ENCODE measurements at regions not wholly inside any gene's neighbourhood (a gene's known extent, or its start where the extent isn't known, plus 50 kb on each side); places are given as distances from the start of the nearest gene placed in this dataset.
"Not testable (repeated sequence)": the region's sequence is repeated elsewhere in the genome, so short reads cannot be mapped to it uniquely, and the experiment has no call there.

GRCh38 chr10:80829562-80829961 is 291.9 kb downstream of the SH2D4B start:
- Histone ChIP-seq H2AFZ (ENCODE audit: low read depth, low read length) (no peak overlapping the region), H3K4me2 (ENCODE audit: insufficient read depth, low read length) (no peak overlapping the region), H4K20me1 (ENCODE audit: insufficient read depth, low read length) (no peaks in the 10 kb centered on the region), H3K79me2 (ENCODE audit: insufficient read depth, low read length) (no peaks in the 10 kb centered on the region), H3K9ac (ENCODE audit: low read depth, low read length) (no peak overlapping the region), H3K4me1 (ENCODE audit: insufficient read depth, low read length) (no peaks in the 10 kb centered on the region), H3K36me3 (ENCODE audit: insufficient read depth, low read length) (no peaks in the 10 kb centered on the region), H3K27me3 (ENCODE audit: insufficient read depth, low read length, poor library complexity) (no peaks in the 10 kb centered on the region), H3K27ac (ENCODE audit: low read length) (no peak overlapping the region), H3K9me3 (ENCODE audit: insufficient read depth, low read length, severe bottlenecking) (peaks cover 12% of the 10 kb centered on the region), H3K4me3 (ENCODE audit: low read depth in 1 of 2, low read length in 2 of 2) (no peak overlapping the region)
- no peak for ATAC-seq (ENCODE audit: insufficient read depth, low read depth)
- TF ChIP-seq EZH2 (IDR thresholded peaks at IDR 0.05; ENCODE audit: borderline replicate concordance, low read depth, low read length, severe bottlenecking): no peak
- no peak for TF ChIP-seq CTCF (IDR thresholded peaks at IDR 0.05; ENCODE audit: borderline replicate concordance, extremely low read depth, low read length, poor library complexity, severe bottlenecking)
- DNase-seq: no peak

GRCh38 chr10:80832693-80833092 is 295.0 kb downstream of the SH2D4B start:
- ATAC-seq (ENCODE audit: insufficient read depth, low read depth); H4K20me1 ChIP-seq (ENCODE audit: insufficient read depth, low read length); H3K4me1 ChIP-seq (ENCODE audit: insufficient read depth, low read length); DNase-seq; H3K27ac ChIP-seq (ENCODE audit: low read length); H3K36me3 ChIP-seq (ENCODE audit: insufficient read depth, low read length); H3K27me3 ChIP-seq (ENCODE audit: insufficient read depth, low read length, poor library complexity); H3K79me2 ChIP-seq (ENCODE audit: insufficient read depth, low read length); H3K4me2 ChIP-seq (ENCODE audit: insufficient read depth, low read length); H2AFZ ChIP-seq (ENCODE audit: low read depth, low read length); H3K9ac ChIP-seq (ENCODE audit: low read depth, low read length); H3K4me3 ChIP-seq (ENCODE audit: low read depth in 1 of 2, low read length in 2 of 2): not testable (repeated sequence)
- H3K9me3 ChIP-seq (ENCODE audit: insufficient read depth, low read length, severe bottlenecking): peaks cover 11% of the 10 kb centered on the region

- Histone ChIP-seq H2AFZ (ENCODE audit: low read depth, low read length) (no peak overlapping the region), H3K36me3 (ENCODE audit: insufficient read depth, low read length) (no peaks in the 10 kb centered on the region)
Observed at GRCh38 chr10:80855348-80855971, 317.8 kb downstream of the SH2D4B start.

GRCh38 chr10:80856186-80856585 is 318.5 kb downstream of the SH2D4B start:
- no peak for ATAC-seq (ENCODE audit: insufficient read depth, low read depth)
- no peak overlapping the region for H3K9ac ChIP-seq (ENCODE audit: low read depth, low read length)
- no peak overlapping the region for H3K4me2 ChIP-seq (ENCODE audit: insufficient read depth, low read length)
- H4K20me1 ChIP-seq (ENCODE audit: insufficient read depth, low read length): no peaks in the 10 kb centered on the region
- no peaks in the 10 kb centered on the region for H3K9me3 ChIP-seq (ENCODE audit: insufficient read depth, low read length, severe bottlenecking)
- no peaks in the 10 kb centered on the region for H3K4me1 ChIP-seq (ENCODE audit: insufficient read depth, low read length)
- no peak for DNase-seq
- no peaks in the 10 kb centered on the region for H3K79me2 ChIP-seq (ENCODE audit: insufficient read depth, low read length)
- no peak overlapping the region for H2AFZ ChIP-seq (ENCODE audit: low read depth, low read length)
- H3K4me3 ChIP-seq (ENCODE audit: low read depth in 1 of 2, low read length in 2 of 2): no peak overlapping the region
- no peak for TF ChIP-seq CTCF (IDR thresholded peaks at IDR 0.05; ENCODE audit: borderline replicate concordance, extremely low read depth, low read length, poor library complexity, severe bottlenecking)
- TF ChIP-seq EZH2 (IDR thresholded peaks at IDR 0.05; ENCODE audit: borderline replicate concordance, low read depth, low read length, severe bottlenecking): no peak
- no peaks in the 10 kb centered on the region for H3K36me3 ChIP-seq (ENCODE audit: insufficient read depth, low read length)
- H3K27ac ChIP-seq (ENCODE audit: low read length): no peak overlapping the region
- H3K27me3 ChIP-seq (ENCODE audit: insufficient read depth, low read length, poor library complexity): no peaks in the 10 kb centered on the region

More at GRCh38 chr10:80855348-80855971, 317.8 kb downstream of the SH2D4B start:
- Histone ChIP-seq H3K27ac (ENCODE audit: low read length) (no peak overlapping the region), H3K27me3 (ENCODE audit: insufficient read depth, low read length, poor library complexity) (no peaks in the 10 kb centered on the region), H3K4me1 (ENCODE audit: insufficient read depth, low read length) (no peaks in the 10 kb centered on the region), H3K79me2 (ENCODE audit: insufficient read depth, low read length) (no peaks in the 10 kb centered on the region), H3K9ac (ENCODE audit: low read depth, low read length) (no peak overlapping the region), H3K4me2 (ENCODE audit: insufficient read depth, low read length) (no peak overlapping the region), H4K20me1 (ENCODE audit: insufficient read depth, low read length) (no peaks in the 10 kb centered on the region), H3K9me3 (ENCODE audit: insufficient read depth, low read length, severe bottlenecking) (no peaks in the 10 kb centered on the region), H3K4me3 (ENCODE audit: low read depth in 1 of 2, low read length in 2 of 2) (no peak overlapping the region)
- DNase-seq (peak; percentile 5), ATAC-seq (ENCODE audit: insufficient read depth, low read depth) (no peak)
- TF ChIP-seq EZH2 (IDR thresholded peaks at IDR 0.05; ENCODE audit: borderline replicate concordance, low read depth, low read length, severe bottlenecking): no peak
- peak; percentile 51 for TF ChIP-seq CTCF (IDR thresholded peaks at IDR 0.05; ENCODE audit: borderline replicate concordance, extremely low read depth, low read length, poor library complexity, severe bottlenecking)

GRCh38 chr10:80859279-80859678 is 321.6 kb downstream of the SH2D4B start:
- not testable (repeated sequence) for H3K9me3 ChIP-seq (ENCODE audit: insufficient read depth, low read length, severe bottlenecking); H3K9ac ChIP-seq (ENCODE audit: low read depth, low read length); H3K4me2 ChIP-seq (ENCODE audit: insufficient read depth, low read length); DNase-seq; H2AFZ ChIP-seq (ENCODE audit: low read depth, low read length); H3K4me1 ChIP-seq (ENCODE audit: insufficient read depth, low read length); H3K36me3 ChIP-seq (ENCODE audit: insufficient read depth, low read length); H3K4me3 ChIP-seq (ENCODE audit: low read depth in 1 of 2, low read length in 2 of 2); H3K27me3 ChIP-seq (ENCODE audit: insufficient read depth, low read length, poor library complexity); ATAC-seq (ENCODE audit: insufficient read depth, low read depth); H3K79me2 ChIP-seq (ENCODE audit: insufficient read depth, low read length); H4K20me1 ChIP-seq (ENCODE audit: insufficient read depth, low read length); H3K27ac ChIP-seq (ENCODE audit: low read length)
